HCT116 (cell line): ENCODE measurements at regions not wholly inside any gene's neighbourhood (a gene's known extent, or its start where the extent isn't known, plus 50 kb on each side); places are given as distances from the start of the nearest gene placed in this dataset.

ENCODE experiments used
- ATAC-seq: fragments of 200-7000 bp; cut with Tn5 transposase; 2 replicates; pipeline ENCODE4 v1.9.1; 2020; ENCODE audit warnings: mild to moderate bottlenecking, moderate library complexity
- BruUV-seq: library from RNA; stranded (reverse); fragments of 400-500 nt; replicated peaks from 2 replicates; lab custom pipeline; 2021; lab: Mats Ljungman, UMichigan
- CTCF ChIA-PET: fragments of 300-600 bp; sonication (Branson Sonifier 250); formaldehyde crosslinking; loops from one replicate; lab custom pipeline; 2021; ENCODE audit warnings: antibody characterized with exemption; lab: Charles Lee
- POLR2A ChIA-PET: fragments of 300-600, 350-600 bp; sonication (Branson Sonifier 250); formaldehyde crosslinking; loops from one replicate; lab custom pipeline; 2021; ENCODE audit warnings: antibody characterized with exemption; lab: Charles Lee
- RAD21 ChIA-PET, 2 experiments: fragments of 300-600 bp; sonication (Branson Sonifier 250); formaldehyde crosslinking; loops; one replicate each; lab custom pipeline; 2023; ENCODE audit warnings: low total read pairs in 2 of 2; ENCODE audit not compliant: uncharacterized antibody in 2 of 2, unreplicated experiment in 2 of 2, low non-redundant PET in 1 of 2; lab: Charles Lee
- DNase-seq: peaks from one replicate; pipeline ENCODE4 v3.0.0-alpha.2; 2010; ENCODE audit warnings: low read depth, low spot score
- H2AFZ ChIP-seq: fragments of 200-600 bp; shearing (Covaris generic), sonication (generic); 2 replicates; pipeline ENCODE4 v1.6.1; 2017; ENCODE audit warnings: low read depth, mixed run types, mixed read lengths, antibody characterized with exemption, low read length; ENCODE audit not compliant: poor library complexity, severe bottlenecking
- H3K27ac ChIP-seq: 2 replicates; pipeline ENCODE4 v1.5.1; 2012; ENCODE audit warnings: low read depth, low read length
- H3K27me3 ChIP-seq: fragments of 200-600 bp; sonication (generic); 2 replicates; pipeline ENCODE4 v1.6.1; 2016; ENCODE audit warnings: mixed run types, low read length, mixed read lengths; ENCODE audit not compliant: insufficient read depth
- H3K36me3 ChIP-seq, 2 experiments: fragments of 200-500 bp in 1 of 2; fragments of 200-600 bp in 1 of 2; sonication (Bioruptor generic) in 1 of 2; sonication (generic) in 1 of 2; 2 replicates each; pipeline versions ENCODE4 v1.5.1 to v1.6.1; 2014 to 2016; ENCODE audit warnings: low read length in 2 of 2, inconsistent platforms in 1 of 2, mixed read lengths in 1 of 2, mixed run types in 1 of 2; ENCODE audit not compliant: insufficient read depth in 2 of 2, control insufficient read depth in 1 of 2
- H3K4me1 ChIP-seq, 2 experiments: fragments of 200-600 bp in 1 of 2; sonication (generic) in 1 of 2; 2 replicates each; pipeline versions ENCODE4 v1.5.1 to v1.6.1; 2012 to 2017; ENCODE audit warnings: low read length in 2 of 2, inconsistent platforms in 1 of 2, mild to moderate bottlenecking in 1 of 2, mixed read lengths in 1 of 2, mixed run types in 1 of 2, moderate library complexity in 1 of 2; ENCODE audit not compliant: insufficient read depth in 2 of 2, control insufficient read depth in 1 of 2
- H3K4me2 ChIP-seq: fragments of 200-600 bp; sonication (generic); 2 replicates; pipeline ENCODE4 v1.6.1; 2017; ENCODE audit warnings: mixed run types, low read length, mixed read lengths
- H3K4me3 ChIP-seq, 2 experiments: fragments of 200-600 bp in 1 of 2; sonication (generic) in 1 of 2; replicated peaks in 1 of 2; 2 replicates each; pipeline ENCODE4 v1.5.1; 2011 to 2016; ENCODE audit warnings: low read length in 2 of 2, control low read depth in 1 of 2, low read depth in 1 of 2, mild to moderate bottlenecking in 1 of 2, mixed read lengths in 1 of 2, mixed run types in 1 of 2
- H3K79me2 ChIP-seq: fragments of 200-600 bp; sonication (generic); 2 replicates; pipeline ENCODE4 v1.6.1; 2017; ENCODE audit warnings: mild to moderate bottlenecking, mixed run types, low read length, moderate library complexity, mixed read lengths; ENCODE audit not compliant: insufficient read depth
- H3K9ac ChIP-seq: fragments of 200-600 bp; sonication (generic); 2 replicates; pipeline ENCODE4 v1.6.1; 2016; ENCODE audit warnings: low read length, mixed read lengths
- H3K9me2 ChIP-seq: fragments of 200-600 bp; sonication (generic), shearing (Covaris generic); 2 replicates; pipeline ENCODE4 v1.6.1; 2017; ENCODE audit warnings: mixed run types, mild to moderate bottlenecking, moderate library complexity; ENCODE audit not compliant: insufficient read depth
- H3K9me3 ChIP-seq, 2 experiments: fragments of 200-500 bp in 1 of 2; fragments of 200-600 bp in 1 of 2; sonication (Bioruptor generic) in 1 of 2; sonication (generic) in 1 of 2; 2 replicates each; pipeline ENCODE4 v1.6.1; 2014 to 2017; ENCODE audit warnings: low read length in 2 of 2, mixed read lengths in 2 of 2, inconsistent platforms in 1 of 2, low read depth in 1 of 2, mild to moderate bottlenecking in 1 of 2, mixed run types in 1 of 2, moderate library complexity in 1 of 2; ENCODE audit not compliant: control insufficient read depth in 1 of 2, insufficient read depth in 1 of 2
- H4K20me1 ChIP-seq: fragments of 200-600 bp; sonication (generic), shearing (Covaris generic); 2 replicates; pipeline ENCODE4 v1.6.1; 2017; ENCODE audit warnings: mixed run types, mild to moderate bottlenecking, moderate library complexity; ENCODE audit not compliant: insufficient read depth
- CBX3 ChIP-seq: IDR thresholded peaks from 2 replicates; pipeline ENCODE4 v1.6.1; 2012; ENCODE audit warnings: low read depth
- ELF1 ChIP-seq: IDR thresholded peaks from 2 replicates; pipeline ENCODE4 v1.6.1; 2012; ENCODE audit warnings: low read depth, borderline replicate concordance
- JUND ChIP-seq: IDR thresholded peaks from 2 replicates; pipeline ENCODE4 v1.6.1; 2012
- POLR2AphosphoS5 ChIP-seq: IDR thresholded peaks from 2 replicates; pipeline ENCODE4 v1.6.1; 2011; ENCODE audit warnings: mild to moderate bottlenecking, low read depth, low read length, moderate library complexity
- SRF ChIP-seq: IDR thresholded peaks from 2 replicates; pipeline ENCODE4 v1.6.1; 2012; ENCODE audit warnings: low read depth
- YY1 ChIP-seq: IDR thresholded peaks from 2 replicates; pipeline ENCODE4 v1.6.1; 2011; ENCODE audit warnings: low read length, low read depth, moderate library complexity, mild to moderate bottlenecking; ENCODE audit not compliant: insufficient replicate concordance; ENCODE audit errors: extremely low read depth
- ZNF274 ChIP-seq: fragments of 200-500 bp; sonication (Bioruptor generic); IDR thresholded peaks from 2 replicates; pipeline ENCODE4 v1.6.1; 2014; ENCODE audit warnings: mild to moderate bottlenecking, low read depth, low read length, inconsistent platforms
- intact Hi-C: fragments of 100-400 bp; cut with micrococcal nuclease; formaldehyde crosslinking; loops from 2 replicates; pipeline ENCODE4 v1.10.0; 2022
- TF ChIP-seq, protein P1 (sequence below), 3 experiments: fragments of 200-600 bp in 1 of 3; sonication (generic) in 1 of 3; IDR thresholded peaks in 2 of 3; conservative IDR thresholded peaks in 1 of 3; 2 replicates each; pipeline ENCODE4 v1.5.1; 2012 to 2017; ENCODE audit warnings: low read depth in 2 of 3, low read length in 2 of 3, antibody characterized with exemption in 1 of 3, borderline replicate concordance in 1 of 3, control low read depth in 1 of 3, mild to moderate bottlenecking in 1 of 3, mixed read lengths in 1 of 3, mixed run types in 1 of 3, moderate library complexity in 1 of 3; ENCODE audit not compliant: insufficient read depth in 1 of 3
- TF ChIP-seq, protein P2 (sequence below): IDR thresholded peaks from 2 replicates; pipeline ENCODE4 v1.6.1; 2012
- TF ChIP-seq, protein P3 (sequence below): IDR thresholded peaks from 2 replicates; pipeline ENCODE4 v1.6.1; 2011; ENCODE audit warnings: mild to moderate bottlenecking, low read length, moderate library complexity; ENCODE audit not compliant: insufficient replicate concordance; ENCODE audit errors: extremely low read depth
- TF ChIP-seq, protein P4 (sequence below): IDR thresholded peaks from 2 replicates; pipeline ENCODE4 v1.6.1; 2012; ENCODE audit warnings: low read depth

DNA sequence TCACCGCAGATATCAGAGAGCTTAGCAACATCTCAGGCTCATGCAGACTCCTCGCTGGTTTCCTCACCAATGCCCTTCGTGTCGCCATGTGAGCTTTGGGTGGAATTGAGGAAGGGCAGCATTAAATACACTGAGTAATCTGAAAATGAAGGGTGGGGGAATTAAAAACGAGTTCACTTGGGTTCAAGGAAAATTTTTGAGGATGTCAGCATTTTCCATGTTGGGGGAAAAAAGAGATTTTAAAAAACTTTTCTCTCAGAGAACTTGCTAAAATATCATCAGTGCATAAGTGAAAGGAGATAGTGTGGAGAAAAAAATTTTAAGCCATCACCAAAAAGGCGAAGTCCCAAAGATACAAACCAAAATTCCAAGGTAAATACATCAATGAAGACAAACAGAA is 359.3 kb downstream of the KCNRG start:
- TF ChIP-seq JUND (no peak), ELF1 (no peak), ZNF274 (no peak), SRF (no peak)
- TF ChIP-seq, protein P1, sequence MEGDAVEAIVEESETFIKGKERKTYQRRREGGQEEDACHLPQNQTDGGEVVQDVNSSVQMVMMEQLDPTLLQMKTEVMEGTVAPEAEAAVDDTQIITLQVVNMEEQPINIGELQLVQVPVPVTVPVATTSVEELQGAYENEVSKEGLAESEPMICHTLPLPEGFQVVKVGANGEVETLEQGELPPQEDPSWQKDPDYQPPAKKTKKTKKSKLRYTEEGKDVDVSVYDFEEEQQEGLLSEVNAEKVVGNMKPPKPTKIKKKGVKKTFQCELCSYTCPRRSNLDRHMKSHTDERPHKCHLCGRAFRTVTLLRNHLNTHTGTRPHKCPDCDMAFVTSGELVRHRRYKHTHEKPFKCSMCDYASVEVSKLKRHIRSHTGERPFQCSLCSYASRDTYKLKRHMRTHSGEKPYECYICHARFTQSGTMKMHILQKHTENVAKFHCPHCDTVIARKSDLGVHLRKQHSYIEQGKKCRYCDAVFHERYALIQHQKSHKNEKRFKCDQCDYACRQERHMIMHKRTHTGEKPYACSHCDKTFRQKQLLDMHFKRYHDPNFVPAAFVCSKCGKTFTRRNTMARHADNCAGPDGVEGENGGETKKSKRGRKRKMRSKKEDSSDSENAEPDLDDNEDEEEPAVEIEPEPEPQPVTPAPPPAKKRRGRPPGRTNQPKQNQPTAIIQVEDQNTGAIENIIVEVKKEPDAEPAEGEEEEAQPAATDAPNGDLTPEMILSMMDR (IDR thresholded peaks at IDR 0.05 in 2 of 3, conservative IDR thresholded peaks at IDR 0.05 in 1 of 3; ENCODE audit: borderline replicate concordance in 1 of 3, insufficient read depth in 1 of 3, low read depth in 2 of 3, low read length in 2 of 3), result no peak
- TF ChIP-seq, protein P2, sequence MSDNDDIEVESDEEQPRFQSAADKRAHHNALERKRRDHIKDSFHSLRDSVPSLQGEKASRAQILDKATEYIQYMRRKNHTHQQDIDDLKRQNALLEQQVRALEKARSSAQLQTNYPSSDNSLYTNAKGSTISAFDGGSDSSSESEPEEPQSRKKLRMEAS, result no peak
- Histone ChIP-seq H3K4me2 (no peak overlapping the region), H3K9me2 (no peaks in the 10 kb centered on the region), H3K36me3 (no peaks in the 10 kb centered on the region), H3K9ac (no peak overlapping the region), H3K9me3 (peaks cover 0 to under 1% of the 10 kb centered on the region in 2 experiments; a peak in 1 of 4 replicates), H2AFZ (no peak overlapping the region), H3K27ac (no peak overlapping the region), H3K4me1 (no peaks in the 10 kb centered on the region), H3K79me2 (no peaks in the 10 kb centered on the region), H3K27me3 (no peaks in the 10 kb centered on the region), H4K20me1 (no peaks in the 10 kb centered on the region), H3K4me3 (no peak overlapping the region)
- POLR2A ChIA-PET, result no interaction called here
- intact Hi-C loops, result no loop called here
- DNase-seq (no peak), ATAC-seq (no peak)
- RAD21 ChIA-PET, result no interaction called here
- CTCF ChIA-PET, result no interaction called here
- BruUV-seq, result no TSS peak

DNA sequence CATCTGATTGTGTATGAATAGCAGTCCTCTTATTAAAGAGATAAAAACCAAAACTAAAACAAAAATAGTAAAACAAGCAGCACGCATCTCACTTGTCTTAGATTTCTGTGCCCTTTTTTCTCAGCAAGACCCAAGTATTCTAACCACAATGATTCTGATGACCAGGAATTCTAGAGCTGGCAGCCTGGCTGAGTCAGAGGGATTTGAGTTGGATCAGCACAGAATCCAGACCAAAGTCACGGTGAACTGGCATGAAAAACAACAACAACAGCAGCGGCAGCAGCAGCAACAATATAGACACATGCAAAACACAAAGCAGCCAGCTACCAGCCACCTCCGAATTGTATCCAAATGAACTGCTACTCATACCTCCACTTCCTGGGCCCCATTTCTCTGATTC is 360.5 kb downstream of the KCNRG start:
- Histone ChIP-seq H3K9me2 (no peaks in the 10 kb centered on the region), H2AFZ (no peak overlapping the region), H3K9me3 (peaks cover 4 to 5% of the 10 kb centered on the region in 2 experiments; a peak in 2 of 4 replicates), H3K4me3 (no peak overlapping the region), H3K36me3 (no peaks in the 10 kb centered on the region), H4K20me1 (no peaks in the 10 kb centered on the region), H3K27ac (no peak overlapping the region), H3K4me2 (no peak overlapping the region), H3K9ac (no peak overlapping the region), H3K79me2 (no peaks in the 10 kb centered on the region), H3K27me3 (no peaks in the 10 kb centered on the region), H3K4me1 (no peaks in the 10 kb centered on the region)
- no TSS peak for BruUV-seq
- intact Hi-C loops, result no loop called here
- ChIA-PET POLR2A (no interaction called here), CTCF (no interaction called here), RAD21 (no interaction called here)
- DNase-seq, result no peak
- no peak for ATAC-seq
- no peak for TF ChIP-seq ZNF274
- TF ChIP-seq CBX3, result no peak
- TF ChIP-seq POLR2AphosphoS5, result no peak
- TF ChIP-seq, protein P3, sequence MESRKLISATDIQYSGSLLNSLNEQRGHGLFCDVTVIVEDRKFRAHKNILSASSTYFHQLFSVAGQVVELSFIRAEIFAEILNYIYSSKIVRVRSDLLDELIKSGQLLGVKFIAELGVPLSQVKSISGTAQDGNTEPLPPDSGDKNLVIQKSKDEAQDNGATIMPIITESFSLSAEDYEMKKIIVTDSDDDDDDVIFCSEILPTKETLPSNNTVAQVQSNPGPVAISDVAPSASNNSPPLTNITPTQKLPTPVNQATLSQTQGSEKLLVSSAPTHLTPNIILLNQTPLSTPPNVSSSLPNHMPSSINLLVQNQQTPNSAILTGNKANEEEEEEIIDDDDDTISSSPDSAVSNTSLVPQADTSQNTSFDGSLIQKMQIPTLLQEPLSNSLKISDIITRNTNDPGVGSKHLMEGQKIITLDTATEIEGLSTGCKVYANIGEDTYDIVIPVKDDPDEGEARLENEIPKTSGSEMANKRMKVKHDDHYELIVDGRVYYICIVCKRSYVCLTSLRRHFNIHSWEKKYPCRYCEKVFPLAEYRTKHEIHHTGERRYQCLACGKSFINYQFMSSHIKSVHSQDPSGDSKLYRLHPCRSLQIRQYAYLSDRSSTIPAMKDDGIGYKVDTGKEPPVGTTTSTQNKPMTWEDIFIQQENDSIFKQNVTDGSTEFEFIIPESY, result no peak
- TF ChIP-seq YY1, result no peak
- TF ChIP-seq, protein P4, sequence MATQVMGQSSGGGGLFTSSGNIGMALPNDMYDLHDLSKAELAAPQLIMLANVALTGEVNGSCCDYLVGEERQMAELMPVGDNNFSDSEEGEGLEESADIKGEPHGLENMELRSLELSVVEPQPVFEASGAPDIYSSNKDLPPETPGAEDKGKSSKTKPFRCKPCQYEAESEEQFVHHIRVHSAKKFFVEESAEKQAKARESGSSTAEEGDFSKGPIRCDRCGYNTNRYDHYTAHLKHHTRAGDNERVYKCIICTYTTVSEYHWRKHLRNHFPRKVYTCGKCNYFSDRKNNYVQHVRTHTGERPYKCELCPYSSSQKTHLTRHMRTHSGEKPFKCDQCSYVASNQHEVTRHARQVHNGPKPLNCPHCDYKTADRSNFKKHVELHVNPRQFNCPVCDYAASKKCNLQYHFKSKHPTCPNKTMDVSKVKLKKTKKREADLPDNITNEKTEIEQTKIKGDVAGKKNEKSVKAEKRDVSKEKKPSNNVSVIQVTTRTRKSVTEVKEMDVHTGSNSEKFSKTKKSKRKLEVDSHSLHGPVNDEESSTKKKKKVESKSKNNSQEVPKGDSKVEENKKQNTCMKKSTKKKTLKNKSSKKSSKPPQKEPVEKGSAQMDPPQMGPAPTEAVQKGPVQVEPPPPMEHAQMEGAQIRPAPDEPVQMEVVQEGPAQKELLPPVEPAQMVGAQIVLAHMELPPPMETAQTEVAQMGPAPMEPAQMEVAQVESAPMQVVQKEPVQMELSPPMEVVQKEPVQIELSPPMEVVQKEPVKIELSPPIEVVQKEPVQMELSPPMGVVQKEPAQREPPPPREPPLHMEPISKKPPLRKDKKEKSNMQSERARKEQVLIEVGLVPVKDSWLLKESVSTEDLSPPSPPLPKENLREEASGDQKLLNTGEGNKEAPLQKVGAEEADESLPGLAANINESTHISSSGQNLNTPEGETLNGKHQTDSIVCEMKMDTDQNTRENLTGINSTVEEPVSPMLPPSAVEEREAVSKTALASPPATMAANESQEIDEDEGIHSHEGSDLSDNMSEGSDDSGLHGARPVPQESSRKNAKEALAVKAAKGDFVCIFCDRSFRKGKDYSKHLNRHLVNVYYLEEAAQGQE, result no peak
